ENCODE measurements at regions not wholly inside any gene's neighbourhood (a gene's known extent, or its start where the extent isn't known, plus 50 kb on each side); places are given as distances from the start of the nearest gene placed in this dataset.

GRCh38 chr9:28671000-28671399 is 1097.7 kb upstream of the C9orf72 start:
- no peak for DNase-seq (ENCODE audit: low read depth in 4 of 4, low spot score in 3 of 4)

GRCh38 chr9:28678097-28678496 is 1104.8 kb upstream of the C9orf72 start:
- DNase-seq (ENCODE audit: low read depth in 4 of 4, low spot score in 3 of 4): no peak

- DNase-seq (ENCODE audit: low read depth in 4 of 4, low spot score in 3 of 4): peak in 1 of 4 donors; percentile 3
Observed at GRCh38 chr9:28688172-28688571, 1114.9 kb upstream of the C9orf72 start.

- DNase-seq (ENCODE audit: low read depth in 4 of 4, low spot score in 3 of 4): no peak
Observed at GRCh38 chr9:28692012-28692411, 1118.7 kb upstream of the C9orf72 start.

GRCh38 chr9:28696960-28697359 is 1123.7 kb upstream of the C9orf72 start:
- DNase-seq (ENCODE audit: low read depth in 4 of 4, low spot score in 3 of 4): no peak

GRCh38 chr9:28699632-28700031 is 1126.4 kb upstream of the C9orf72 start:
- DNase-seq (ENCODE audit: low read depth in 4 of 4, low spot score in 3 of 4): no peak

- DNase-seq (ENCODE audit: low read depth in 4 of 4, low spot score in 3 of 4): no peak
Observed at GRCh38 chr9:28707616-28708015, 1134.3 kb upstream of the C9orf72 start.

GRCh38 chr9:28714188-28714587 is 1140.9 kb upstream of the C9orf72 start:
- DNase-seq (ENCODE audit: low read depth in 4 of 4, low spot score in 3 of 4): no peak

- no peak for DNase-seq (ENCODE audit: low read depth in 4 of 4, low spot score in 3 of 4)
Observed at GRCh38 chr9:28718226-28718625, 1144.9 kb upstream of the C9orf72 start.

- DNase-seq (ENCODE audit: low read depth in 4 of 4, low spot score in 3 of 4): no peak
Observed at GRCh38 chr9:28720746-28721145, 1147.5 kb upstream of the C9orf72 start.

GRCh38 chr9:28730111-28730510 is 1156.8 kb upstream of the C9orf72 start:
- DNase-seq (ENCODE audit: low read depth in 4 of 4, low spot score in 3 of 4): no peak

GRCh38 chr9:28735738-28736342 is 1162.6 kb upstream of the C9orf72 start:
- DNase-seq (ENCODE audit: low read depth in 4 of 4, low spot score in 3 of 4): no peak

- no peak for DNase-seq (ENCODE audit: low read depth in 4 of 4, low spot score in 3 of 4)
Observed at GRCh38 chr9:28741459-28741858, 1168.2 kb upstream of the C9orf72 start.

- no peak for DNase-seq (ENCODE audit: low read depth in 4 of 4, low spot score in 3 of 4)
Observed at GRCh38 chr9:28747351-28747985, 1174.2 kb upstream of the C9orf72 start.

- no peak for DNase-seq (ENCODE audit: low read depth in 4 of 4, low spot score in 3 of 4)
Observed at GRCh38 chr9:28750136-28750535, 1176.9 kb upstream of the C9orf72 start.

- no peak for DNase-seq (ENCODE audit: low read depth in 4 of 4, low spot score in 3 of 4)
Observed at GRCh38 chr9:28758341-28758740, 1185.1 kb upstream of the C9orf72 start.

- DNase-seq (ENCODE audit: low read depth in 4 of 4, low spot score in 3 of 4): no peak
Observed at GRCh38 chr9:28758971-28759370, 1185.7 kb upstream of the C9orf72 start.

- DNase-seq (ENCODE audit: low read depth in 4 of 4, low spot score in 3 of 4): no peak
Observed at GRCh38 chr9:28762167-28762566, 1188.9 kb upstream of the C9orf72 start.

GRCh38 chr9:28764532-28764931 is 1191.3 kb upstream of the C9orf72 start:
- DNase-seq (ENCODE audit: low read depth in 4 of 4, low spot score in 3 of 4): no peak

- DNase-seq (ENCODE audit: low read depth in 4 of 4, low spot score in 3 of 4): no peak
Observed at GRCh38 chr9:28770226-28770625, 1196.9 kb upstream of the C9orf72 start.

GRCh38 chr9:28770827-28771226 is 1197.5 kb upstream of the C9orf72 start:
- no peak for DNase-seq (ENCODE audit: low read depth in 4 of 4, low spot score in 3 of 4)

GRCh38 chr9:28774433-28775235 is 1201.4 kb upstream of the C9orf72 start:
- peak in 3 of 4 donors; percentile 12 to 25 (median 20) for DNase-seq (ENCODE audit: low read depth in 4 of 4, low spot score in 3 of 4)

Data from right renal pelvis (tissue), 4 donors.